IPS-18c (cell line): ENCODE measurements at regions not wholly inside any gene's neighbourhood (a gene's known extent, or its start where the extent isn't known, plus 50 kb on each side); places are given as distances from the start of the nearest gene placed in this dataset.
"Not testable (repeated sequence)": the region's sequence is repeated elsewhere in the genome, so short reads cannot be mapped to it uniquely, and the experiment has no call there.

Source experiments
- H3K4me3 ChIP-seq: 2 replicates; pipeline ENCODE4 v1.7.0; 2013; ENCODE audit warnings: low read depth, mild to moderate bottlenecking, low read length, moderate library complexity; ENCODE audit not compliant: insufficient read depth
- H3K9me3 ChIP-seq: one replicate; pipeline ENCODE4 v1.6.1; 2013; ENCODE audit warnings: mild to moderate bottlenecking, low read length, moderate library complexity; ENCODE audit not compliant: control insufficient read depth, insufficient read depth

DNA sequence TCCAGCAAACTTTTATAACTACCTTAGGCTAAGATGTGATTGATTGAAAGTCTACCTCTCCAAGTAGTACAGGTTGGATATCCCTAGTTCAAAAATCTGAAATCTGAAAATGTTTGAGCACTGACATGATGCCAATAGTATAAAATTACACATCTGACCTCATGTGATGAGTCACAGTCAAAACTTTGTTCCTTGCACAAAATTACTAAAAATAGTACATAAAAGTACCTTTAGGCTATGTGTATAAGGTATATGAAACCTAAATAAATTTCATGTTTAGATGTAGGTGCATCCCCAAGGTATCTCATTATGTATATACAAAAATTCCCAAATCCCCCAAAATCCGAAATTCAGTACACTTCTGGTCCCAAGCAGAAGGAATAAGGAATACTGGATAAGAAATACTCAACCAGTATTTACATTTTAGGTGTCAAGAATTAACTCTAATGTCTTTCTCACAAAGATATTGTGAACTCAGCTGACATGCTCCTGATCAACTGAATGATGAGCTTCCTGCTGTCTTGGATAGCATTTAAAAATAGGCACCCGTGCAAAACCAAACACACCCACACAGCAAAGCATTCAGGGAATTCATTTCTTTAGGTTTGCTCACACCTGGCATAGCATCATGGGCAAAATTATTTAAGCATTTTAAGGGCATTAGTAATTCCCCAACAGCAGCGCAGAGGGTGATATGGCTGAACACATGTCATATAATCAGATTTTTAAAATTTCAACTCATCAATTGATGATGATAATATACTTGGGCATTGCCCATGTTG lies 497.4 kb upstream of the MEIS1 start:
- H3K9me3 ChIP-seq, result no peaks in the 10 kb centered on the region
- H3K4me3 ChIP-seq, result no peak overlapping the region

DNA sequence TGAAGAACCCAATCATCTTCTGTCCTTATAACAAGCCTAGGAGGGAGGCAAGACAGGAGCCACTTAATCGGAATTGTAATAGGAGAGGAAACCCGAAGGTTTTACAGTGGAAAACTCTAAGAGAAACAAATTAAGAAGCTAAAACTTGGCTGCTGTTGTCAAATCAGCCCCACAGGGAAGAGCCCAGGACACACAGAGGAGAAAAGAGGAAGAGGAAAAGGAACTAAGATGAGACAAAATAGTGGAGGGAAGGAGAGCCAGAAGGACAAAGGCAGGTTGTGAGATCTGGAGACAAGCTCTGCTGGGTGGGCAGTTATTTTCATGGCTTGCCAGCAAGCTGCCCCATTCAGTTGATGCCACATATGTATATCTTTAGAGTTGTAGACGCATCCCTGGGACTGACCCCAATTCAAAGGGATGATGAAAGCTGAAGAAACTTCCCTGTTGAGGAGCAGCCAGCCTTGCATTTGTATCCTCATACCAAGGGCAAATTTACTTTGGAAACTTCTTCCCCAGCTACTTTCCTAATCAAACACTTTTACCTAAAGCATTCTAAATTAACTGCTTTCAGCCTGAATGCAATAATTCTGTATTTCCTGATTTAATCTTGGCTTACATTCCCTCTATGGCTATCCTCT lies 499.8 kb upstream of the MEIS1 start:
- Histone ChIP-seq H3K4me3 (no peak overlapping the region), H3K9me3 (no peaks in the 10 kb centered on the region)

DNA sequence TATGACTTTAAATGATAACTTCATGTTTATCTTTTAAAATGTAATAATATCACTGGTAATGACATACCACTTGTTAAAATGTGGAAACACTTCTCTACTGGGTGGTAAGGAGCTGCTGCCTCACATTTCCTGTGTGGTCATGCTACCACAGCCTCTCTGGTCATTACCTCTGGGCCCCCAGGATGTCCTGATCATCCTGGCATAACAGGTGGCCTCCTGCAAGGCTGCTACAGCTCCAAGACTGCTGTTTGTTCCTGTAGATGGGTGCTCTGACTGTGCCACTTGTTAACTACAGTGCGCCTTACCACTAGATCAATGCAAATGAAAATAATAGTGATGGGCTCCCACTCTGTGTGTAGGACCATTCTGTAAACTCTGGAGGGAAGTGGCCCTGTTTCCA lies 500.2 kb upstream of the SPRED2 start:
- H3K4me3 ChIP-seq, result no peak overlapping the region
- H3K9me3 ChIP-seq, result no peaks in the 10 kb centered on the region

DNA sequence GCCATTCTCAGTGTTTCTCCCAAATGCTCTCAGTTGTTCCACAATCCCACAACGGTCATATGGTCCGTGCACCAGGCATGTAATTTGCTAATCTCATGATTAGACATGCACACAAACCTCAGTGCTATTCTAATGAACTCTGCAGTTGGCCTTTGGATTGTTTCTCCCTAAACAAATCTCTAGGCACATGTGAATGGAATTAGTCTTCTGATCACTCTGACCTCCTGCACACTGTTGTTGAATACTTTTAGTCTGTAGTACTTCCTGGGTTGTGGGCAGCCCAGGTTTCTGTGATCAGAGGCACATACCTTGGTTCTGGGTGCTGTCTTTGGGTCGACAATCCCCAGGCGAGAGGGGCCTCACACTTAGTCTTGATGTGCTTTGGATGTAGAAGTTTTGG lies 498.7 kb upstream of the SPRED2 start:
- no peak overlapping the region for H3K4me3 ChIP-seq
- H3K9me3 ChIP-seq, result no peaks in the 10 kb centered on the region

DNA sequence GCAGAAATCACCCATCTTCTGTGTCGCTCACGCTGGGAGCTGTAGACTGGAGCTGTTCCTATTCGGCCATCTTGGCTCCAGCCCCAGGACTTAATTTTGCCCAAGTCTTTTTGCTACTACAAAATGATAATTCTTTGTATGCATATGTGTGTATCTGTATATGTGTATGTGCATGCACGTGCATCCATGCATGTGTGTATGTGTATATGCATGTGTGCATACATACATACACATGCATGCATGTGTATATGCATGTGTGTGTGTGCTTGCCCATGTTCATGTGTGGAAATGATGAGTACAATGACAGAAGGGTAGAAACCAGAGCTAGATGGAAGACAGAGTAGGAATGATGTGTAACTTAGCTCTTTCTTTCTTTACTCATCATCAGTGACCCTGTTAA lies 497.9 kb upstream of the SPRED2 start:
- Histone ChIP-seq H3K9me3 (no peaks in the 10 kb centered on the region), H3K4me3 (no peak overlapping the region)

DNA sequence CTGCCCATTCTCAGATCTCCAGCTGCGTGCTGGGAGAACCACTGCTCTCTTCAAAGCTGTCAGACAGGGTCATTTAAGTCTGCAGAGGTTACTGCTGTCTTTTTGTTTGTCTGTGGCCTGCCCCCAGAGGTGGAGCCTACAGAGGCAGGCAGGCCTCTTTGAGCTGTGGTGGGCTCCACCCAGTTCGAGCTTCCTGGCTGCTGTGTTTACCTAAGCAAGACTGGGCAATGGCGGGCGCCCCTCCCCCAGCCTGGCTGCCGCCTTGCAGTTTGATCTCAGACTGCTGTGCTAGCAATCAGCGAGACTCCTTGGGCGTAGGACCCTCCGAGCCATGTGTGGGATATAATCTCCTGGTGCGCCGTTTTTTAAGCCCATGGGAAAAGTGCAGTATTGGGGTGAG lies 497.3 kb upstream of the SPRED2 start:
- H3K9me3 ChIP-seq, H3K4me3 ChIP-seq: not testable (repeated sequence)

DNA sequence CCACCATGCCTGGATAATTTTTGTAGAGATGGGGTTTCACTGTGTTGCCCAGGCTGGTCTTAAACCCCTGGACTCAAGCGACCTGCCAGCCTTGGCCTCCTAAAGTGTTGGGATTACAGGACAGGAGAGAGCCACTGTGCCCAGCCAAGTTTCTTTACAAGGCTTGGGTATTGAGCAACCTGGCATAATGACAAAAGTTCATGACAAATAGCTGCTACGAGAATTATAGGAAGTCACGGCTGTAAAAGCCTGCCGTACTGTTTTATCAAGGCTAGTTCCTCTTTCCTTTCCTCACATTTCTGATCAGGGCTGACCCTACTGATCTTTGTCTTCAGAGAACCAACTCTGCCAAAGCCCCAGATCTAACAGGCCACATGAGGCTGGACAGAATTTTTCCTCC lies 490.4 kb upstream of the SPRED2 start:
- no peak overlapping the region for H3K4me3 ChIP-seq
- no peaks in the 10 kb centered on the region for H3K9me3 ChIP-seq

DNA sequence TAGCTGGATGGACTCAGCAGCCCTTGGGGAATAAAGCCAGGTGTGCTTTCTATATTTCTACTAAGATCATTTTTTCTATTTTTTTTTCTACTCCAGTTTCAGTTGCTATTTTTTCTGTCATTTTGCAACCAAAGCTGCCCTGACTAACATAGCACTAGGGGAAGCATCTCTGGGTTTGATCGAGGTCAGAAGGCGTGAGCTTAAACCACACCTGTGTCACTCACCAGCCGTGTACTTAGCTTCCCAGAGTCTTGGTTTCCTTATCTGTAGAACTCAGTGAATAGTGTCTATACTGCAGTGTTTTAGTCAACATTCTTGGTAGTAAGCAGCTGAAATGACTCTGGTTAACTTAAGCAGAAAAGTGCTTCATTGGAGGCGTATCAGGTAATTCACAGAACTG lies 489.6 kb upstream of the SPRED2 start:
- Histone ChIP-seq H3K4me3 (no peak overlapping the region), H3K9me3 (no peaks in the 10 kb centered on the region)

DNA sequence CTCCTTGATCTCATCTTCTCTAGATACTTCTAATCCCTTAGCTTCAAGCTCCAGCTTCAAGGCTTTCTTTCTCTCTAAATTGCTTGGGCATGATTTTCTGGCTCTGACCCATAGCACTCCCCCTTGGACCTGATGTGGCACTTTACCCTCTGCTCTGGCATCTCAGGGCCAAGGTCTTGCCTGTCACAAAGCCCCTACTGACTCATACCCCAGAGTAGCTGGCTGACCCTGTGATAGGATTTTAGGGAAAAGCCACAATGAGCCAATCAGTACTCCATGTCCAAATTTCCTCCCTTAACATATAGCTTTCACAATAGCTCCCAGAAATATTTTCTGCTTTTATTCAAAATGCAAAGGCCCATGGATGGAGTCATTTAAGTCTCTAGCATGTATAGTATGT lies 488.7 kb upstream of the SPRED2 start:
- Histone ChIP-seq H3K4me3 (no peak overlapping the region), H3K9me3 (no peaks in the 10 kb centered on the region)

DNA sequence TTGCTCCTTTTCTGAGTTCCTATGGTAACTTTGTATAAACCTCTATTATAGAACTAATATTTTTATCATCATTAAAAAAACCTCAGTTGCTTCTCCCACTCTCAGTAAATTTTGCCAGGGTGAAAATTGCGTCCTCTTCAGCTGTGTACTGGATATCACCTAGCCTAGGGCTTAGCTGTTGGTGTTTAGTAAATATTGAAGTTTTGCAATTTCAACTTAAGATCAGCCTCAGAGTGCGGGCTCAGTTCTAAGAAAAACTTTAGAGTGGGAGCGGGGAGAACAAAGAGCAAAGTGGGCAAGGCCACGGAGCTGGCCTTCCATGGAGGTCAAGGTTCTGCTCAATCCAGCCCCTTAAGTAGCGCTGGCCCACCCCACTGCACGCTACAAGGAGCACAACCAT lies 488.3 kb upstream of the SPRED2 start:
- Histone ChIP-seq H3K9me3 (no peaks in the 10 kb centered on the region), H3K4me3 (no peak overlapping the region)

DNA sequence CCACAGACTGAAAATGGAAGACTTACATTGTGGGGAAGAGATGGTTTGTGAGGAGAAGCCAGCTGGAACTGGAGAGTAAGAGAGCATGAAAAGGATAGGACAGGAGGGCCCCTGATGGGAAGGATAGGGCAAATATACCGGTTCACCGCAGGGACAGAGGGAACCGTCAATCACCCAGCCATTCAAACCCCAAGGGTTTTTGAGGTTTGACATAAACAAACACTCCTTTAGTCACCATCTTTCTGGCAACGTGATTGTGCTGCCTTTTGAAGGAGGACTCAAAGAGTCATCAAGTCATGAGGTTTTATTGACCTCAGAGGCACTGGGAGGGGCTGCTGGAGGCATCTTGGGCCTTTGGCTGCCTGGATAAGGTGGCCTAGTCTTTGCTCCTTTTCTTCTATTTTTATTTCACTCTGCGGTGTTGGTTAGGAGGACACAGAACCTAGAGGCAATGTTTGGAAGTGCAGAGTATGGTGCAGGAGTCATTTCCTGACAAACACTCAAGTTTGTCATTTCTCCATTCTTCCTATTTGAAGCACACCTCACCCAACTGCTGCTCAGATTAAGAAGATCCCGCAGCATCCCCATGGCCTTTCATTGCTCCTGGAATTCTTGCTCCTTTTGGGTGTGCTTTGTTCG lies 487.3 kb upstream of the SPRED2 start:
- Histone ChIP-seq H3K4me3 (no peak overlapping the region), H3K9me3 (no peaks in the 10 kb centered on the region)

DNA sequence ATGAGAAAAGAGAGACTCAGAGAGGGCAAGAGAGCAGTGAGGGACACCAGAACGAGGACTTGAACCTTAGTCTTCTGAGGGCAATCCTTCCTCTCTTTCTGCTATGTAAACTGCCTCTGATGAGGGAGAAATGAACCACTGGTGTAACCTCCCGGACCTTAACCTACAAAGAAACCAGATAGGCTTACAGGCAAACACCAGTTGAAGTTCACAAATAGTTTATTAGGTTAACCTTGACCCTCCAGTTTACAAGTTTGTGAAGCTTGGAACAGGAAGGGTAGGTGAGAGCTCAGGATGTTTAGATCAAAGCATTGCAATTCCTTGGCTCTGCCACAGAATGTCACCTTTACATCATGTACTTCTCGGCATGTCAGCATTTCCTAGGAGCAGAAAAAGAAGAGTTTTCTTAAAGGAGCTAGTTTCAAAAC lies 486.4 kb upstream of the SPRED2 start:
- no peaks in the 10 kb centered on the region for H3K9me3 ChIP-seq
- no peak overlapping the region for H3K4me3 ChIP-seq

DNA sequence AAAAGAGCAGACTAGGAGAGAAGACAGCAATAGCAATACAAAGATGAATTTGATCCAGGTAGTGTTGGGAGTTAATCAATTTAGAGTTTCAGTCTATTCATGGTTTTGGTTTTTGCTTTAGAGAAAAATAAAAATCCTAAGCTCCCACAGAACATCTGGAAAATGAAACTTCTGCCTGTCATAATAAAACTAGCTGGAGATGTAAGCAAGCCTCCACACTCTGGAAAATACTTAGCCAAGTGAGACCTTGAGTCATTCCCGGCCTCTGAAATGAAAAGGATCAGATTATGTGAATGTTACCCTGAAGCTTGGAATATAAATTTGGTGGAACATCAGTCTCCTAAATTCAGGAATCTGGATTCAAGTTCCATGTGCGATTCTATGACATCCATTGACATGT lies 485.6 kb upstream of the SPRED2 start:
- Histone ChIP-seq H3K4me3 (no peak overlapping the region), H3K9me3 (no peaks in the 10 kb centered on the region)

DNA sequence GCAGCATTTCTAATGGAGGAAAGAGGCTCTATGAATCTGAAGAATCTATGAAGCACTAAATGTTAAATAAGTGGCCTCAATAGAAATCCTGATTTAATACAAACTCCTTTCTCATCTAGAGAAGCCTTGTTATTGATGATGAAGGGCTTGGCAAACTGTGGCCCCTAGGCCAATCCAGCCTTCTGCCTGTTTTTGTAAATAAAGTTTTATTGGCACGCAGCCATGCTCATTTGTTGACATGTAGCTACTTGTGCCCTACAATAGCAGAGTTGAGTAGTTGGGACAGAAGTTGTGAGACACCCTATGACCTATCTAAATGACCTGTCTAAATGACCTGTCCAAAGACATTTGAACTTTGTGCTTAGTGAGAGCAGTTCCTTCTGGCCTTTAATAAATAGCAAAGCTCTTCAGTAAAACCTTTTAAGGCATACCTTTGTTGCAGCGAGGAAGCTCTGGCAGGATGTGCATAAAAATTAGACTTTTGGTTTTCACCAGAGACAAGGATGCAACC lies 484.4 kb upstream of the SPRED2 start:
- H3K4me3 ChIP-seq, result no peak overlapping the region

DNA sequence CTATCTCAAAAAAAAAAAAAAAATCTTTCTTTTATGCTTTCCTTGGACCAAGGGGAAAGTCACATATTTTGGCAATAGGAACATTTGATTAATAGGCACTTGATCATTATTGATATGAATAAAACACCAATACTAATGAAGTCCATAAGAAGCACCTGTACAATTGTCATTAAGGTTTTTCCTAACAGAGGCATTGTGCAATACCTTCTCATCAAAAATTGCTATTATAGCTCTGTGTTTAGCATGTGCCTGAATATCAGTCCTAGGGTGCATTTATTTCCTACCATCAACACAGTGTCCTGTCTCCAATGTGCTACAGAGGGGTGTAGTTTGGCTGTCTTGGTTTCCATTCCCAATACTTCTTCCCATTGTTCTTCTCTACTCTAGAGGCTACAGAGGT lies 483.8 kb upstream of the SPRED2 start:
- no peak overlapping the region for H3K4me3 ChIP-seq
- no peaks in the 10 kb centered on the region for H3K9me3 ChIP-seq

More for the DNA sequence above, 484.4 kb upstream of the SPRED2 start:
- no peaks in the 10 kb centered on the region for H3K9me3 ChIP-seq

DNA sequence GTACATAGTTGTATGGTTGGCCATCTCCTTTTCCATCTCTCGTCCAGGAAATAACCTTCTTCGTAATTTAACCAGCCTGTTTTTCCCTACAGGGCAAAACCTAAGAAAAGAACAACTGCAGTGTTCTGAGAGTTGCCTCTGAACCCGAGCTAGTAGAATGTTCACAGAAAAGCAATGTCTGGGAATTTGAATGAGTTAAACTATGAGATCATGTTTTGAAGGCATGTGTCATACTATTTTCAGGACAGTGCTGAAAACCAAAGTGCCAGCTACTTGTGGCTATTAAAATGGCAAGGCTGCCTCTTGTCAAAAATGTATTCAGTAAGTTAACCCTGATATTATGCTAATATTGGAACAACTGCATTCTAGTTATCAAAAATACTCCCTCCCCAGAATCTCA lies 482.9 kb upstream of the SPRED2 start:
- H3K4me3 ChIP-seq, result no peak overlapping the region
- no peaks in the 10 kb centered on the region for H3K9me3 ChIP-seq

DNA sequence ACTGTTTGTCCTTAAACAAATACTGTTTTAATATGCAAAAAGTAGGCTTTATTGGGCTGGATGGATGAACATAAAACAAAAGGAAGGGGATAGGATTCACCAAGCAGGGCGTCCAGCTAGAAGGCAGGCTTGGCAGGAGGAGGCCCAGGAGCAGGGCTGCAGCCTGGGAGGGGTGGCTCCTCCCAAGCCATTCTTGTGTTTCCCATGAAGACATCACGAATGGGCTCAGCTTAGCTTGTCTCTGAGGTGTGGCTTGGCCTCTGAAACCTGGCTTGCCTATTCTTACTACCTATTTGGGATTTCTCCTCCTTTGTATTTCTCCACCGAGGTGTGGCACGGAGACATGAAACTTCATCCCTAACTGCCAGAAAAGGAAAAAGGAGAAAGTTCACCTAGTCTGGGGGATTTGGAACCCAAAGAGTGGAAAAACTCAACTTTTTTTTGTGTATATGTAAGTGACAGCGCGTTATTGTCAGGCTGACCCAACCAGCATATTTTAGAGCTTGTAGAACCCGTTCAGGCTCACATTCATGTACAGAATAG lies 481.9 kb upstream of the SPRED2 start:
- Histone ChIP-seq H3K9me3 (no peaks in the 10 kb centered on the region), H3K4me3 (no peak overlapping the region)

DNA sequence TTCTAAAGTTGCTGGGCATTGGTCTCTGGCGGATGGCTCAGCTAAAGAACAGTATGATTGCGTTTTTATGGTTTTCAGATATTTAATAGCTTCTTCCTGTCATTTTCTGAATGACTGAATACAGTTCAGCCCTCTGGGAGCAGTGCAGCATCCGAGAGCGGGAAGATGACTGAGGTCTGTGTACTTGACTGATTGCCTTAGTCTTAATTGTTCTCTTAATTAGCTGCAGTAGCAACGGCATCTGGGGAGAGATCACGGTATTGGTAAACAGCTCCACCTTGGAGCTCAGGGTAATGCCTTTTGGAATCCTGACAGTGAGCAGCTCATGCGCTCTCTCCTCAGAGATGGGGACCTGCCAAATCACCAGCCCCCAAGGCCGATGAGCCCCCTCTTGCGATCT lies 481.4 kb upstream of the SPRED2 start:
- H3K9me3 ChIP-seq, result no peaks in the 10 kb centered on the region
- no peak overlapping the region for H3K4me3 ChIP-seq
